GM12878 (cell line): ENCODE measurements at regions not wholly inside any gene's neighbourhood (a gene's known extent, or its start where the extent isn't known, plus 50 kb on each side); places are given as distances from the start of the nearest gene placed in this dataset.

Experiments used
- ATAC-seq: fragments of 200-7000 bp; cut with Tn5 transposase; 3 replicates; pipeline ENCODE4 v1.9.1; 2020; ENCODE audit warnings: mild to moderate bottlenecking, moderate library complexity
- BruUV-seq: library from RNA; stranded (reverse); fragments of 400-500 nt; replicated peaks from 2 replicates; lab custom pipeline; 2021; lab: Mats Ljungman, UMichigan
- CTCF ChIA-PET: fragments of 300-600 bp; sonication (Branson Sonifier 250); formaldehyde crosslinking; extraction: SDS; loops from one replicate; lab custom pipeline; 2021; ENCODE audit warnings: inconsistent platforms; lab: Yijun Ruan, JAX
- POLR2A ChIA-PET: fragments of 350-600 bp; formaldehyde crosslinking; extraction: SDS; loops from one replicate; lab custom pipeline; 2021; ENCODE audit warnings: inconsistent platforms; lab: Charles Lee
- RAD21 ChIA-PET: fragments of 300-600 bp; sonication (Branson Sonifier 250); formaldehyde crosslinking; loops from one replicate; lab custom pipeline; 2023; ENCODE audit warnings: antibody characterized with exemption; ENCODE audit not compliant: unreplicated experiment; lab: Charles Lee
- SMC1A ChIA-PET: fragments of 300-600 bp; sonication (Branson Sonifier 250); formaldehyde crosslinking; loops from one replicate; lab custom pipeline; 2023; ENCODE audit not compliant: unreplicated experiment, uncharacterized antibody; lab: Charles Lee
- DNase-seq: peaks from one replicate; pipeline ENCODE4 v3.0.0-alpha.2; 2011; ENCODE audit warnings: low read depth, low spot score
- FAIRE-seq: peaks from 3 replicates; lab custom pipeline; 2011; peaks lifted over from hg19 to GRCh38; lab: Jason Lieb, UNC
- H2AFZ ChIP-seq: 2 replicates; pipeline ENCODE4 v1.6.0; 2011; ENCODE audit warnings: low read depth, low read length, control low read depth; ENCODE audit not compliant: control insufficient read depth
- H3K27ac ChIP-seq: 2 replicates; pipeline ENCODE4 v1.5.1; 2011; ENCODE audit warnings: control low read depth; ENCODE audit not compliant: control insufficient read depth, insufficient read depth
- H3K27me3 ChIP-seq, 2 experiments: replicated peaks in 1 of 2; 2 replicates each; pipeline versions ENCODE4 v1.6.0 to v1.6.1; 2011; ENCODE audit warnings: low read length in 1 of 2; ENCODE audit not compliant: control insufficient read depth in 2 of 2, insufficient read depth in 2 of 2
- H3K36me3 ChIP-seq, 2 experiments: 2 replicates each; pipeline ENCODE4 v1.5.1; 2011; ENCODE audit warnings: low read length in 1 of 2; ENCODE audit not compliant: control insufficient read depth in 2 of 2, insufficient read depth in 2 of 2
- H3K4me1 ChIP-seq: 2 replicates; pipeline ENCODE4 v1.6.1; 2011; ENCODE audit warnings: mild to moderate bottlenecking, low read length, moderate library complexity, mixed read lengths; ENCODE audit not compliant: control insufficient read depth, insufficient read depth
- H3K4me2 ChIP-seq: 2 replicates; pipeline ENCODE4 v1.6.0; 2011; ENCODE audit warnings: control low read depth; ENCODE audit not compliant: control insufficient read depth, insufficient read depth
- H3K4me3 ChIP-seq: fragments of 200-600 bp; sonication (generic); 2 replicates; pipeline ENCODE4 v1.5.1; 2016
- H3K79me2 ChIP-seq: 2 replicates; pipeline ENCODE4 v1.6.0; 2011; ENCODE audit warnings: low read length; ENCODE audit not compliant: control insufficient read depth, insufficient read depth
- H3K9ac ChIP-seq: 2 replicates; pipeline ENCODE4 v1.8.0; 2011; ENCODE audit warnings: low read length, control low read depth, mixed read lengths; ENCODE audit not compliant: control insufficient read depth, insufficient read depth
- H3K9me3 ChIP-seq: replicated peaks from 3 replicates; pipeline ENCODE4 v1.5.1; 2011; ENCODE audit warnings: mild to moderate bottlenecking, low read length; ENCODE audit not compliant: control insufficient read depth, insufficient read depth
- H4K20me1 ChIP-seq: 2 replicates; pipeline ENCODE4 v1.6.0; 2011; ENCODE audit not compliant: control insufficient read depth, insufficient read depth
- CEBPZ ChIP-seq: fragments of 150-350 bp; IDR thresholded peaks from 2 replicates; pipeline ENCODE4 v1.6.1; 2016; ENCODE audit warnings: low read depth, low read length
- CREB1 ChIP-seq: IDR thresholded peaks from 2 replicates; pipeline ENCODE4 v1.6.1; 2012; ENCODE audit warnings: low read depth, mild to moderate bottlenecking, inconsistent platforms
- ELK1 ChIP-seq: IDR thresholded peaks from 2 replicates; pipeline ENCODE4 v1.6.1; 2012; ENCODE audit warnings: low read depth, low read length, improper control_type of control experiment
- HDGF ChIP-seq: fragments of 450-650 bp; IDR thresholded peaks from 2 replicates; pipeline ENCODE4 v1.6.1; 2016; ENCODE audit warnings: antibody characterized with exemption
- MTA2 ChIP-seq: fragments of 450-650 bp; IDR thresholded peaks from 2 replicates; pipeline ENCODE4 v1.6.1; 2016; ENCODE audit warnings: low read depth, mild to moderate bottlenecking, moderate library complexity
- NBN ChIP-seq: fragments of 450-650 bp; IDR thresholded peaks from 2 replicates; pipeline ENCODE4 v1.6.1; 2016
- POLR2AphosphoS2 ChIP-seq: IDR thresholded peaks from 2 replicates; pipeline ENCODE4 v1.6.1; 2011; ENCODE audit warnings: low read depth, mild to moderate bottlenecking, low read length, improper control_type of control experiment, moderate library complexity
- POU2F2 ChIP-seq: IDR thresholded peaks from 3 replicates; pipeline ENCODE4 v1.6.1; 2011; ENCODE audit warnings: low read depth, mild to moderate bottlenecking, low read length, borderline replicate concordance
- RB1 ChIP-seq: fragments of 450-650 bp; formaldehyde crosslinking; IDR thresholded peaks from 2 replicates; pipeline ENCODE4 v1.6.1; 2017; ENCODE audit warnings: mild to moderate bottlenecking, borderline replicate concordance
- RCOR1 ChIP-seq: conservative IDR thresholded peaks from 2 replicates; pipeline ENCODE4 v1.6.1; 2012; ENCODE audit warnings: low read depth, low read length, improper control_type of control experiment
- ZBED1 ChIP-seq: IDR thresholded peaks from 2 replicates; pipeline ENCODE4 v1.6.1; 2016; ENCODE audit warnings: borderline replicate concordance
- ZNF207 ChIP-seq: fragments of 450-650 bp; IDR thresholded peaks from 2 replicates; pipeline ENCODE4 v1.6.1; 2014; ENCODE audit warnings: antibody characterized with exemption, mild to moderate bottlenecking, borderline replicate concordance
- ZNF217 ChIP-seq: fragments of 450-650 bp; IDR thresholded peaks from 2 replicates; pipeline ENCODE4 v1.6.1; 2017; ENCODE audit warnings: antibody characterized with exemption, mild to moderate bottlenecking
- WGBS: methylation state at CpG from one replicate; pipeline ENCODE4 v1.1.6; 2016; ENCODE audit warnings: low lambda C conversion rate; ENCODE audit not compliant: insufficient replicate concordance, insufficient coverage; ENCODE audit errors: missing lambda C conversion rate; 5-methylcytosine and 5-hydroxymethylcytosine counted together
- in situ Hi-C: fragments of 300-500 bp; cut with MboI; formaldehyde crosslinking; loops from 9 replicates; pipeline ENCODE4 v1.14.3; 2018; ENCODE audit warnings: mixed read lengths
- intact Hi-C: fragments of 100-400 bp; cut with micrococcal nuclease; formaldehyde crosslinking; loops from one replicate; pipeline ENCODE4 v1.14.2; 2022; ENCODE audit not compliant: unreplicated experiment

GRCh38 chr6:163820171-163820570, 405.7 kb downstream of the QKI start:
- DNase-seq (no peak), FAIRE-seq (no peak)
- H3K79me2 ChIP-seq, result no peaks in the 10 kb centered on the region
- no peak overlapping the region for H3K4me2 ChIP-seq
- intact Hi-C loops, result no loop called here
- no peak overlapping the region for H3K4me3 ChIP-seq
- SMC1A ChIA-PET, result no interaction called here
- no peaks in the 10 kb centered on the region for H4K20me1 ChIP-seq
- H3K4me1 ChIP-seq, result peaks cover under 1% of the 10 kb centered on the region
- no peak for TF ChIP-seq NBN
- TF ChIP-seq POU2F2, result no peak
- TF ChIP-seq RB1, result no peak
- no peak for TF ChIP-seq CREB1
- TF ChIP-seq HDGF, result no peak
- no peak for TF ChIP-seq ZNF207
- no peak for TF ChIP-seq RCOR1
- TF ChIP-seq CEBPZ, result no peak
- no peak for TF ChIP-seq POLR2AphosphoS2
- no peak for TF ChIP-seq MTA2
- TF ChIP-seq ZNF217, result no peak
- no peak for TF ChIP-seq ZBED1
- TF ChIP-seq ELK1, result no peak
- TF ChIP-seq, all 136 proteins: peak for 0
- Histone ChIP-seq H3K27me3 (no peaks in the 10 kb centered on the region), H2AFZ (no peak overlapping the region), H3K9me3 (no peaks in the 10 kb centered on the region), H3K36me3 (no peaks in the 10 kb centered on the region), H3K27ac (no peak overlapping the region), H3K9ac (no peak overlapping the region)
- RAD21 ChIA-PET, result no interaction called here
- no peak for ATAC-seq
- in situ Hi-C loops, result no loop called here
- POLR2A ChIA-PET, result no interaction called here
- 89% methylated on average over 17 of the region's 17 CpGs for WGBS
- BruUV-seq, result no TSS peak
- CTCF ChIA-PET, result no interaction called here
